GM12892 (cell line): ENCODE measurements at regions not wholly inside any gene's neighbourhood (a gene's known extent, or its start where the extent isn't known, plus 50 kb on each side); places are given as distances from the start of the nearest gene placed in this dataset.

Experiments
- POLR2A ChIP-seq: IDR thresholded peaks from 2 replicates; pipeline ENCODE4 v1.6.1; 2011; ENCODE audit warnings: low read depth, low read length, control low read depth
- POLR2AphosphoS5 ChIP-seq: IDR thresholded peaks from 2 replicates; pipeline ENCODE4 v1.6.1; 2011; ENCODE audit warnings: low read depth, low read length, control low read depth
- TAF1 ChIP-seq: IDR thresholded peaks from 2 replicates; pipeline ENCODE4 v1.6.1; 2011; ENCODE audit warnings: low read depth, mild to moderate bottlenecking, control low read depth, low read length, borderline replicate concordance

GRCh38 chr2:128474962-128475361 is 156.3 kb upstream of the HS6ST1 start:
- TF ChIP-seq POLR2A (no peak), TAF1 (no peak), POLR2AphosphoS5 (no peak)
